ENCODE measurements at regions not wholly inside any gene's neighbourhood (a gene's known extent, or its start where the extent isn't known, plus 50 kb on each side); places are given as distances from the start of the nearest gene placed in this dataset.

GRCh38 chr2:51698021-51698420, 666.1 kb upstream of the NRXN1 start:
- H3K4me1 ChIP-seq (ENCODE audit: control insufficient read depth, extremely low read depth, insufficient read depth, low read length) = no peaks in the 10 kb centered on the region

DNA sequence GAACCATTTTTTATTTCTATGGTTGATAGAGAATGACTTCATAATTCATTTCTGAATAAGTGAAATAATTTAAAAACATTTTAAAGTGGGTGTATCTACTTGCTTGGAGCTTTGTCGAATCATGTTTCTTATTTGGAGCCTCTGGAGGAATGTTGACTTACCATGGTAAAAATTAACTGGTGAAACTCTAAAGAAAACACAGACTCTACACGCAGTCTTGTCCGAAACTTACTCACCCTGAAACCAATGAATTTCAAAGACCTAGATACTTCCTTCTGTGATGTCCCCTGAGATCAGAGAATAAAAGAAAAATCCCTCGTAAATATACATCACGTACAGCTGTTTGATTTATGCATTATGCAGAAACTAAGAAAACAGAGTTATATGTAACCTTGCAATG, 665.2 kb upstream of the NRXN1 start:
- Histone ChIP-seq H4K20me1 (ENCODE audit: control insufficient read depth, extremely low read depth, insufficient read depth, low read length) (no peaks in the 10 kb centered on the region), H3K79me2 (ENCODE audit: control insufficient read depth, insufficient read depth, low read length) (no peaks in the 10 kb centered on the region), H3K36me3 (ENCODE audit: control insufficient read depth in 2 of 2, extremely low read depth in 1 of 2, insufficient read depth in 2 of 2, low read length in 2 of 2) (no peaks in the 10 kb centered on the region), H3K4me2 (ENCODE audit: control insufficient read depth, extremely low read depth, insufficient read depth, low read depth, low read length) (no peak overlapping the region), H3K9ac (ENCODE audit: control insufficient read depth, extremely low read depth, insufficient read depth, low read length) (no peak overlapping the region), H3K4me3 (ENCODE audit: control insufficient read depth in 2 of 3, extremely low read depth in 1 of 3, insufficient read depth in 2 of 3, low read depth in 1 of 3, low read length in 3 of 3) (no peak overlapping the region), H2AFZ (ENCODE audit: control insufficient read depth, low read length) (no peak overlapping the region), H3K4me1 (ENCODE audit: control insufficient read depth, extremely low read depth, insufficient read depth, low read length) (no peaks in the 10 kb centered on the region), H3K27me3 (ENCODE audit: control insufficient read depth, extremely low read depth, insufficient read depth, low read length) (no peaks in the 10 kb centered on the region), H3K9me3 (ENCODE audit: control insufficient read depth, low read depth, low read length) (no peaks in the 10 kb centered on the region), H3K27ac (ENCODE audit: control insufficient read depth, insufficient read depth, low read length) (no peak overlapping the region), H3K9me1 (ENCODE audit: control insufficient read depth, extremely low read depth, insufficient read depth, low read length) (no peaks in the 10 kb centered on the region)
- FAIRE-seq (no peak), DNase-seq (ENCODE audit: low read depth, low spot score) (no peak)
- dilution Hi-C loops (cut with MboI; ENCODE audit: extremely low pct_ligation_motif_present, low sequenced_read_pairs) = no loop called here
- TF ChIP-seq CTCF (optimal IDR thresholded peaks at IDR 0.05 in 1 of 3, IDR thresholded peaks at IDR 0.05 in 1 of 3, conservative IDR thresholded peaks at IDR 0.05 in 1 of 3; ENCODE audit: extremely low read depth in 1 of 3, insufficient read depth in 2 of 3, low read length in 3 of 3) (no peak), EZH2 (IDR thresholded peaks at IDR 0.05; ENCODE audit: low read length) (no peak)

More at GRCh38 chr2:51698021-51698420, 666.1 kb upstream of the NRXN1 start:
- Histone ChIP-seq H3K9me1 (ENCODE audit: control insufficient read depth, extremely low read depth, insufficient read depth, low read length) (no peaks in the 10 kb centered on the region), H3K27ac (ENCODE audit: control insufficient read depth, insufficient read depth, low read length) (no peak overlapping the region), H3K27me3 (ENCODE audit: control insufficient read depth, extremely low read depth, insufficient read depth, low read length) (no peaks in the 10 kb centered on the region), H3K9ac (ENCODE audit: control insufficient read depth, extremely low read depth, insufficient read depth, low read length) (no peak overlapping the region), H3K79me2 (ENCODE audit: control insufficient read depth, insufficient read depth, low read length) (no peaks in the 10 kb centered on the region), H3K4me3 (ENCODE audit: control insufficient read depth in 2 of 3, extremely low read depth in 1 of 3, insufficient read depth in 2 of 3, low read depth in 1 of 3, low read length in 3 of 3) (no peak overlapping the region), H2AFZ (ENCODE audit: control insufficient read depth, low read length) (no peak overlapping the region), H4K20me1 (ENCODE audit: control insufficient read depth, extremely low read depth, insufficient read depth, low read length) (no peaks in the 10 kb centered on the region), H3K4me2 (ENCODE audit: control insufficient read depth, extremely low read depth, insufficient read depth, low read depth, low read length) (no peak overlapping the region), H3K36me3 (ENCODE audit: control insufficient read depth in 2 of 2, extremely low read depth in 1 of 2, insufficient read depth in 2 of 2, low read length in 2 of 2) (no peaks in the 10 kb centered on the region), H3K9me3 (ENCODE audit: control insufficient read depth, low read depth, low read length) (no peaks in the 10 kb centered on the region)
- DNase-seq (ENCODE audit: low read depth, low spot score) (no peak), FAIRE-seq (no peak)
- dilution Hi-C loops (cut with MboI; ENCODE audit: extremely low pct_ligation_motif_present, low sequenced_read_pairs) = no loop called here
- no peak for TF ChIP-seq EZH2 (IDR thresholded peaks at IDR 0.05; ENCODE audit: low read length)
- TF ChIP-seq CTCF (optimal IDR thresholded peaks at IDR 0.05 in 1 of 3, IDR thresholded peaks at IDR 0.05 in 1 of 3, conservative IDR thresholded peaks at IDR 0.05 in 1 of 3; ENCODE audit: extremely low read depth in 1 of 3, insufficient read depth in 2 of 3, low read length in 3 of 3) = no peak
